ENCODE measurements at regions not wholly inside any gene's neighbourhood (a gene's known extent, or its start where the extent isn't known, plus 50 kb on each side); places are given as distances from the start of the nearest gene placed in this dataset.
A peak's percentile ranks its signal among the peaks of the same experiment; 100 is the strongest.

DNA sequence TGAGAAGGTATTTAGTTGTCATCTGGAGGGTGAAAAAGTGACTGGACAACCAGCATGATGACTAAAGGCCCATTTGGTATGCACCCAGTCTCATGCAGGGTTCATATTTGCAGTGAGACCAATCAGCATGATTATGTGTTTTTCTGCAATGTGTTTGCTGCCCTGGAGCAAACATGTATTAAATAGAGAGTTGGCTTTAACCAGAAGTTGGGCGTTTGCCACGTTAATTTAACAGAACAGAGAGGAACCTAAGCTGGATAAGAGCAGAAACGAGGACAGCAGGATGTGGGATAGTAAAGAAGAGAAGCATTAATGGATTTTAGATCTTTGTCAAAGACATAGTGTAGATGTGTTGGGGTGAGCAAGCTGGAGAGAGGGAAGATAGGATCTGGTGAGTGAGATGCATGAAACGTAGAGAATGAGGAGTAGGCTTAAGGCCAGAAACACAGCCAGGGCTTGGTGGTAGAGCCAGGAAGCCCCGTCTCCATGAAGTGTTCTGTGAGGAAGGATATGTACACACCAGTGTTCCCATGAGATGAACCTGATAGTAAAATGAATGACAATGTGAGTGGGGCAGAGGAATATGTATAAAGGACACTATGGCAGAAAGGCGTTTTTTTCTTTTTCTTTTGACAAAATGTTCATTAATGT is 164.0 kb upstream of the PDGFD start:
- no peak overlapping the region for H3K9ac ChIP-seq (replicated peaks in 1 of 4; ENCODE audit: extremely low read depth in 1 of 4, low read depth in 3 of 4, low read length in 3 of 4)
- H3K14ac ChIP-seq (ENCODE audit: insufficient read length): no peak overlapping the region
- no peak overlapping the region for H2BK15ac ChIP-seq (ENCODE audit: low read length)
- no peak for FAIRE-seq
- 0 out of 4 replicates have a peak, but pooled peaks cover 0 to 4% of the 10 kb centered on the region in 2 experiments for H3K9me3 ChIP-seq (ENCODE audit: insufficient read depth in 2 of 2, low read depth in 1 of 2, low read length in 1 of 2)
- no peak overlapping the region for H3K4ac ChIP-seq (replicated peaks; ENCODE audit: insufficient read length, low read depth, low read length)
- H3K27me3 ChIP-seq (replicated peaks in 1 of 4; ENCODE audit: control insufficient read depth in 3 of 4, extremely low read depth in 1 of 4, insufficient read depth in 3 of 4, low read length in 3 of 4): peaks cover 0 to 1% (median 0%) of the 10 kb centered on the region in 4 experiments; a peak in 1 of 7 replicates
- H2BK5ac ChIP-seq (ENCODE audit: low read depth, low read length): no peak overlapping the region
- H3K56ac ChIP-seq (replicated peaks; ENCODE audit: insufficient read length, low read depth, low read length): no peak overlapping the region
- H4K5ac ChIP-seq (ENCODE audit: insufficient read length, low read depth, low read length): no peak overlapping the region
- H3K23me2 ChIP-seq (ENCODE audit: low read depth, low read length): no peaks in the 10 kb centered on the region
- H3K4me1 ChIP-seq (replicated peaks in 1 of 4; ENCODE audit: control insufficient read depth in 3 of 4, insufficient read depth in 4 of 4, low read length in 3 of 4): no peaks in the 10 kb centered on the region
- no peaks in the 10 kb centered on the region for H3K36me3 ChIP-seq (ENCODE audit: control insufficient read depth in 2 of 4, insufficient read depth in 4 of 4, low read length in 3 of 4)
- no peak overlapping the region for H4K8ac ChIP-seq (ENCODE audit: extremely low read depth, insufficient read depth, low read length)
- H2BK120ac ChIP-seq (replicated peaks; ENCODE audit: low read depth, low read length): no peak overlapping the region
- no peak overlapping the region for H3K18ac ChIP-seq (ENCODE audit: extremely low read depth, low read length)
- no peak overlapping the region for H2AK5ac ChIP-seq (ENCODE audit: low read depth, low read length)
- no peaks in the 10 kb centered on the region for H3K79me1 ChIP-seq (ENCODE audit: low read depth, low read length)
- H3K79me2 ChIP-seq (ENCODE audit: control insufficient read depth in 1 of 2, insufficient read depth in 2 of 2, low read length in 2 of 2): no peaks in the 10 kb centered on the region
- 0 out of 2 replicates have a peak overlapping the region, but pooled peaks have one; percentile 9 for H2AFZ ChIP-seq (ENCODE audit: low read length)
- H2BK12ac ChIP-seq (ENCODE audit: low read depth, low read length): no peak overlapping the region
- CTCF ChIA-PET (ENCODE audit: partially characterized antibody): interaction anchor here (0.6 to 2.1 kb wide), 2 partner anchors 21 to 759 kb away, joined by 4 read pairs; no protein-coding TSS in a partner anchor
- H3K27ac ChIP-seq (ENCODE audit: low read depth, low read length): no peak overlapping the region
- no peak for DNase-seq (ENCODE audit: low read depth in 1 of 2, low spot score in 2 of 2)
- no peak overlapping the region for H2BK20ac ChIP-seq (ENCODE audit: low read length)
- no peaks in the 10 kb centered on the region for H4K20me1 ChIP-seq (replicated peaks in 1 of 2; ENCODE audit: control insufficient read depth in 1 of 2, insufficient read depth in 2 of 2, low read length in 2 of 2)
- no peak overlapping the region for H3K4me2 ChIP-seq (ENCODE audit: insufficient read depth in 1 of 2, low read depth in 2 of 2, low read length in 2 of 2)
- WGBS, 2 experiments (ENCODE audit: extremely low coverage in 1 of 2, insufficient coverage in 1 of 2, insufficient read length in 1 of 2, insufficient replicate concordance in 2 of 2, low coverage in 1 of 2, low lambda C conversion rate in 2 of 2, missing lambda C conversion rate in 1 of 2): 95% methylated on average over 6 of the region's 6 CpGs; no CpG with 5 or more reads in 1 of the 2 experiments
- POLR2A ChIA-PET (ENCODE audit: partially characterized antibody): no interaction called here
- no peak for TF ChIP-seq RFX5 (IDR thresholded peaks at IDR 0.05; ENCODE audit: borderline replicate concordance, low read depth, low read length)
- no peak for TF ChIP-seq TEAD4 (IDR thresholded peaks at IDR 0.05; ENCODE audit: low read depth, low read length)
- no peak for TF ChIP-seq HDAC6 (IDR thresholded peaks at IDR 0.05; ENCODE audit: low read depth, low read length)
- TF ChIP-seq CHD2 (IDR thresholded peaks at IDR 0.05; ENCODE audit: low read length): no peak
- TF ChIP-seq NRF1 (IDR thresholded peaks at IDR 0.05; ENCODE audit: low read depth, low read length): no peak
- TF ChIP-seq SUZ12 (IDR thresholded peaks at IDR 0.05; ENCODE audit: low read length): no peak
- TF ChIP-seq SIX5 (IDR thresholded peaks at IDR 0.05; ENCODE audit: low read depth, low read length): no peak
- TF ChIP-seq BACH1 (IDR thresholded peaks at IDR 0.05; ENCODE audit: low read length): no peak
- no peak overlapping the region for H4K91ac ChIP-seq (replicated peaks; ENCODE audit: insufficient read length, low read length)
- H3K23ac ChIP-seq (ENCODE audit: insufficient read length): no peak overlapping the region
- no peak overlapping the region for H3K4me3 ChIP-seq (ENCODE audit: extremely low read depth in 1 of 4, insufficient read depth in 2 of 4, low read depth in 3 of 4, low read length in 4 of 4)

All from H1 (cell line).